ENCODE measurements at regions not wholly inside any gene's neighbourhood (a gene's known extent, or its start where the extent isn't known, plus 50 kb on each side); places are given as distances from the start of the nearest gene placed in this dataset.

- H3K18ac ChIP-seq (ENCODE audit: low read length) = no peak overlapping the region
- no peak overlapping the region for H2BK5ac ChIP-seq (ENCODE audit: low read depth, low read length, poor library complexity)
- H4K8ac ChIP-seq (ENCODE audit: low read depth, low read length) = no peak overlapping the region
- H3K14ac ChIP-seq (ENCODE audit: low read length) = no peak overlapping the region
- no peaks in the 10 kb centered on the region for H3K9me3 ChIP-seq (ENCODE audit: insufficient read depth, low read depth, low read length)
- no peaks in the 10 kb centered on the region for H3K79me1 ChIP-seq (ENCODE audit: low read length)
- H3K27me3 ChIP-seq (ENCODE audit: insufficient read depth, low read length) = no peaks in the 10 kb centered on the region
- H2AFZ ChIP-seq (ENCODE audit: insufficient read depth, low read length, poor library complexity) = no peak overlapping the region
- no peak overlapping the region for H3K23ac ChIP-seq (ENCODE audit: low read length)
- no peak overlapping the region for H3K4me3 ChIP-seq (ENCODE audit: low read depth, low read length)
- no peak overlapping the region for H2BK12ac ChIP-seq (ENCODE audit: low read length)
- H2AK5ac ChIP-seq (ENCODE audit: low read length) = no peak overlapping the region
- no CpG with 5 or more reads among the region's 4 CpGs for WGBS (ENCODE audit: extremely low coverage, insufficient coverage, insufficient read length)
- no peak overlapping the region for H3K27ac ChIP-seq (ENCODE audit: low read depth, low read length)
- H4K91ac ChIP-seq (ENCODE audit: low read depth, low read length) = no peak overlapping the region
- H3K4me2 ChIP-seq (ENCODE audit: low read length) = no peak overlapping the region
- no peaks in the 10 kb centered on the region for H3K79me2 ChIP-seq (ENCODE audit: control insufficient read depth, insufficient read depth, low read length, poor library complexity)
- no peaks in the 10 kb centered on the region for H3K4me1 ChIP-seq (ENCODE audit: control insufficient read depth in 1 of 2, insufficient read depth in 2 of 2, low read length in 2 of 2)
- no peak overlapping the region for H2BK120ac ChIP-seq (ENCODE audit: insufficient read depth, low read length, poor library complexity)
- H3K36me3 ChIP-seq (ENCODE audit: control insufficient read depth in 1 of 2, insufficient read depth in 2 of 2, low read length in 2 of 2) = no peaks in the 10 kb centered on the region
- no peak overlapping the region for H3K4ac ChIP-seq (ENCODE audit: low read depth, low read length)
- H3K9ac ChIP-seq (ENCODE audit: low read length) = no peak overlapping the region
- no peak overlapping the region for H4K12ac ChIP-seq (ENCODE audit: low read depth, low read length)
- DNase-seq = no peak
These were observed 292.1 kb upstream of the NRXN1 start for GRCh38 chr2:51324051-51324450.

- Histone ChIP-seq H3K4me2 (ENCODE audit: low read length) (no peak overlapping the region), H2BK5ac (ENCODE audit: low read depth, low read length, poor library complexity) (no peak overlapping the region), H3K4me3 (ENCODE audit: low read depth, low read length) (no peak overlapping the region), H3K18ac (ENCODE audit: low read length) (no peak overlapping the region), H3K9ac (ENCODE audit: low read length) (no peak overlapping the region), H3K14ac (ENCODE audit: low read length) (no peak overlapping the region), H3K27me3 (ENCODE audit: insufficient read depth, low read length) (no peaks in the 10 kb centered on the region), H3K23ac (ENCODE audit: low read length) (no peak overlapping the region), H3K36me3 (ENCODE audit: control insufficient read depth in 1 of 2, insufficient read depth in 2 of 2, low read length in 2 of 2) (no peaks in the 10 kb centered on the region), H3K4ac (ENCODE audit: low read depth, low read length) (no peak overlapping the region), H2AFZ (ENCODE audit: insufficient read depth, low read length, poor library complexity) (no peak overlapping the region), H3K4me1 (ENCODE audit: control insufficient read depth in 1 of 2, insufficient read depth in 2 of 2, low read length in 2 of 2) (no peaks in the 10 kb centered on the region), H4K91ac (ENCODE audit: low read depth, low read length) (no peak overlapping the region), H2AK5ac (ENCODE audit: low read length) (no peak overlapping the region), H2BK120ac (ENCODE audit: insufficient read depth, low read length, poor library complexity) (no peak overlapping the region), H3K9me3 (ENCODE audit: insufficient read depth, low read depth, low read length) (no peaks in the 10 kb centered on the region), H2BK12ac (ENCODE audit: low read length) (no peak overlapping the region), H4K12ac (ENCODE audit: low read depth, low read length) (no peak overlapping the region), H3K27ac (ENCODE audit: low read depth, low read length) (no peak overlapping the region), H3K79me2 (ENCODE audit: control insufficient read depth, insufficient read depth, low read length, poor library complexity) (no peaks in the 10 kb centered on the region), H4K8ac (ENCODE audit: low read depth, low read length) (no peak overlapping the region), H3K79me1 (ENCODE audit: low read length) (no peaks in the 10 kb centered on the region)
- no peak for DNase-seq
- WGBS (ENCODE audit: extremely low coverage, insufficient coverage, insufficient read length) = no CpG with 5 or more reads among the region's 1 CpG
These were observed 290.7 kb upstream of the NRXN1 start for GRCh38 chr2:51322613-51323012.

GRCh38 chr2:51304311-51304710, 272.4 kb upstream of the NRXN1 start:
- Histone ChIP-seq H3K27ac (ENCODE audit: low read depth, low read length) (no peak overlapping the region), H4K8ac (ENCODE audit: low read depth, low read length) (no peak overlapping the region), H3K4ac (ENCODE audit: low read depth, low read length) (no peak overlapping the region), H4K12ac (ENCODE audit: low read depth, low read length) (no peak overlapping the region), H3K36me3 (ENCODE audit: control insufficient read depth in 1 of 2, insufficient read depth in 2 of 2, low read length in 2 of 2) (no peaks in the 10 kb centered on the region), H3K4me1 (ENCODE audit: control insufficient read depth in 1 of 2, insufficient read depth in 2 of 2, low read length in 2 of 2) (no peaks in the 10 kb centered on the region), H2BK5ac (ENCODE audit: low read depth, low read length, poor library complexity) (no peak overlapping the region), H2BK12ac (ENCODE audit: low read length) (no peak overlapping the region), H3K9ac (ENCODE audit: low read length) (no peak overlapping the region), H3K9me3 (ENCODE audit: insufficient read depth, low read depth, low read length) (no peaks in the 10 kb centered on the region), H3K79me1 (ENCODE audit: low read length) (no peaks in the 10 kb centered on the region), H3K4me2 (ENCODE audit: low read length) (no peak overlapping the region), H3K27me3 (ENCODE audit: insufficient read depth, low read length) (no peaks in the 10 kb centered on the region), H3K18ac (ENCODE audit: low read length) (no peak overlapping the region), H3K4me3 (ENCODE audit: low read depth, low read length) (no peak overlapping the region), H2AFZ (ENCODE audit: insufficient read depth, low read length, poor library complexity) (no peak overlapping the region), H4K91ac (ENCODE audit: low read depth, low read length) (no peak overlapping the region), H3K23ac (ENCODE audit: low read length) (no peak overlapping the region), H3K14ac (ENCODE audit: low read length) (no peak overlapping the region), H3K79me2 (ENCODE audit: control insufficient read depth, insufficient read depth, low read length, poor library complexity) (no peaks in the 10 kb centered on the region), H2BK120ac (ENCODE audit: insufficient read depth, low read length, poor library complexity) (no peak overlapping the region), H2AK5ac (ENCODE audit: low read length) (no peak overlapping the region)
- WGBS (ENCODE audit: extremely low coverage, insufficient coverage, insufficient read length) = no CpG with 5 or more reads among the region's 1 CpG
- no peak for DNase-seq

GRCh38 chr2:51301381-51301780, 269.4 kb upstream of the NRXN1 start:
- no peak overlapping the region for H3K14ac ChIP-seq (ENCODE audit: low read length)
- no peaks in the 10 kb centered on the region for H3K79me1 ChIP-seq (ENCODE audit: low read length)
- H3K4me2 ChIP-seq (ENCODE audit: low read length) = no peak overlapping the region
- no CpG with 5 or more reads among the region's 4 CpGs for WGBS (ENCODE audit: extremely low coverage, insufficient coverage, insufficient read length)
- no peaks in the 10 kb centered on the region for H3K36me3 ChIP-seq (ENCODE audit: control insufficient read depth in 1 of 2, insufficient read depth in 2 of 2, low read length in 2 of 2)
- no peak overlapping the region for H2BK12ac ChIP-seq (ENCODE audit: low read length)
- H3K9ac ChIP-seq (ENCODE audit: low read length) = no peak overlapping the region
- no peak overlapping the region for H3K27ac ChIP-seq (ENCODE audit: low read depth, low read length)
- H3K9me3 ChIP-seq (ENCODE audit: insufficient read depth, low read depth, low read length) = no peaks in the 10 kb centered on the region
- DNase-seq = peak; percentile 64 to 71
- no peak overlapping the region for H3K23ac ChIP-seq (ENCODE audit: low read length)
- H4K12ac ChIP-seq (ENCODE audit: low read depth, low read length) = no peak overlapping the region
- no peak overlapping the region for H2BK120ac ChIP-seq (ENCODE audit: insufficient read depth, low read length, poor library complexity)
- H3K18ac ChIP-seq (ENCODE audit: low read length) = no peak overlapping the region
- H2AK5ac ChIP-seq (ENCODE audit: low read length) = no peak overlapping the region
- no peaks in the 10 kb centered on the region for H3K4me1 ChIP-seq (ENCODE audit: control insufficient read depth in 1 of 2, insufficient read depth in 2 of 2, low read length in 2 of 2)
- no peak overlapping the region for H3K4ac ChIP-seq (ENCODE audit: low read depth, low read length)
- no peak overlapping the region for H4K91ac ChIP-seq (ENCODE audit: low read depth, low read length)
- H2AFZ ChIP-seq (ENCODE audit: insufficient read depth, low read length, poor library complexity) = no peak overlapping the region
- no peak overlapping the region for H3K4me3 ChIP-seq (ENCODE audit: low read depth, low read length)
- no peaks in the 10 kb centered on the region for H3K79me2 ChIP-seq (ENCODE audit: control insufficient read depth, insufficient read depth, low read length, poor library complexity)
- H3K27me3 ChIP-seq (ENCODE audit: insufficient read depth, low read length) = no peaks in the 10 kb centered on the region
- no peak overlapping the region for H4K8ac ChIP-seq (ENCODE audit: low read depth, low read length)
- no peak overlapping the region for H2BK5ac ChIP-seq (ENCODE audit: low read depth, low read length, poor library complexity)

All from trophoblast cell (in vitro differentiated cells and primary cell).